Heart left ventricle (tissue), 16 donors: ENCODE measurements at regions not wholly inside any gene's neighbourhood (a gene's known extent, or its start where the extent isn't known, plus 50 kb on each side); places are given as distances from the start of the nearest gene placed in this dataset.

Source experiments
- ATAC-seq, 4 donors: fragments of 200-7000 bp; cut with Tn5 transposase; one replicate each; pipeline ENCODE4 v1.9.1; 2020 to 2022; ENCODE audit warnings: moderate library complexity in 4 of 4, mild to moderate bottlenecking in 3 of 4, moderate number of reproducible peaks in 1 of 4
- DNase-seq, 5 donors: peaks; one replicate each; pipeline ENCODE4 v3.0.0-alpha.2; 2020
- H3K27ac ChIP-seq, 12 donors: fragments of 200-600 bp; sonication (generic) in 4 of 12; one replicate each; pipeline versions ENCODE4 v1.5.0 to v1.8.0; 2016 to 2022; ENCODE audit warnings: mild to moderate bottlenecking in 2 of 12
- H3K27me3 ChIP-seq, 9 donors: fragments of 200-600 bp; sonication (generic) in 2 of 9; one replicate each; pipeline versions ENCODE4 v1.5.1 to v1.8.0; 2016 to 2022; ENCODE audit warnings: mild to moderate bottlenecking in 3 of 9
- H3K36me3 ChIP-seq, 9 donors: fragments of 200-600 bp; sonication (generic) in 2 of 9; one replicate each; pipeline versions ENCODE4 v1.5.0 to v1.8.0; 2018 to 2022; ENCODE audit warnings: mild to moderate bottlenecking in 2 of 9
- H3K4me1 ChIP-seq, 12 donors: fragments of 200-600 bp; sonication (generic) in 4 of 12; one replicate each; pipeline versions ENCODE4 v1.5.0 to v1.8.0; 2016 to 2022; ENCODE audit warnings: mild to moderate bottlenecking in 3 of 12
- H3K4me3 ChIP-seq, 12 donors: fragments of 200-600 bp; sonication (generic) in 4 of 12; one replicate each; pipeline versions ENCODE4 v1.5.0 to v1.8.0; 2017 to 2022; ENCODE audit warnings: mild to moderate bottlenecking in 9 of 12, moderate library complexity in 4 of 12
- H3K9me3 ChIP-seq, 12 donors: fragments of 200-600 bp; sonication (generic) in 4 of 12; one replicate each; pipeline versions ENCODE4 v1.5.0 to v1.8.0; 2016 to 2022; ENCODE audit warnings: mild to moderate bottlenecking in 1 of 12
- CTCF ChIP-seq, 12 donors: fragments of 200-600 bp; sonication (generic) in 4 of 12; IDR thresholded peaks; one replicate each; pipeline versions ENCODE4 v1.5.0 to v1.8.0; 2018 to 2022; ENCODE audit warnings: antibody characterized with exemption in 12 of 12, mild to moderate bottlenecking in 5 of 12
- POLR2A ChIP-seq, 2 donors: fragments of 450-650 bp; IDR thresholded peaks; one replicate each; pipeline ENCODE4 v1.6.1; 2017; ENCODE audit warnings: antibody characterized with exemption in 2 of 2, mild to moderate bottlenecking in 2 of 2, moderate library complexity in 2 of 2
- WGBS, 4 donors: extraction: QIAGEN DNeasy Blood & Tissue Kit in 2 of 4; methylation state at CpG; one replicate each; pipeline versions ENCODE4 v1.1.5 to v1.1.7; 2013 to 2018; 5-methylcytosine and 5-hydroxymethylcytosine counted together
- intact Hi-C, 10 donors: fragments of 100-400 bp; cut with DNase I; formaldehyde crosslinking; loops; one replicate each; pipeline versions ENCODE4 v1.11.1 to v1.14.2; 2022
- donor health status: ischemic (EF 13 %, LVEDD 7.1; RV severe dilation, severe dysfunction).
- donor health status: healthy with polysubstance abuse.
- donor health status: DM: no; HTN: yes; CAD: no.
- donor health status: DM: no; HTN: no; CAD: no.
- donor health status: ischemic (EF 25% LVEDD 6.9; RV normal size, moderate dysfunction).
- donor health status: ischemic (EF 25% LVEDD 5.7; RV mildly dilated, moderate dysfunction).
- donor health status: healthy.
- donor health status: DM: yes; HTN: yes; CAD: no.
- donor health status: ischemic (EF 35%, LVEDD 5.7; RV mildly dilated, moderate dysfunction).
- donor health status: nonischemic (EF 11% LVEDD 7.7; RV severe dilation, severe dysfunction).
- donor health status: DM: yes; HTN: yes; CAD: no.
- donor health status: PGD.
- donor health status: ischemic (EF 29% LVEDD 5.4; RV normal size, mild dysfunction).
- donor health status: nonischemic (EF 23%, LVEDD 6.1; RV moderate dilation, normal function).

- no peak overlapping the region for H3K4me3 ChIP-seq
- H3K27me3 ChIP-seq, result no peaks in the 10 kb centered on the region
- H3K27ac ChIP-seq, result no peak overlapping the region
- 90 to 96% (median 93%) methylated on average over 1 of the region's 1 CpG for WGBS, 4 donors
- no peaks in the 10 kb centered on the region for H3K9me3 ChIP-seq
- no peak for TF ChIP-seq CTCF (IDR thresholded peaks at IDR 0.05)
- no peak for TF ChIP-seq POLR2A (IDR thresholded peaks at IDR 0.05)
- H3K36me3 ChIP-seq, result no peaks in the 10 kb centered on the region
- DNase-seq, result no peak
- ATAC-seq, result no peak
- peaks cover 0 to 12% (median 0%) of the 10 kb centered on the region in 12 donors for H3K4me1 ChIP-seq
- intact Hi-C loops, result loop anchor here in 6 of 10 donors (5.0 to 10.0 kb wide), 6 partner anchors 105 to 775 kb away; no protein-coding TSS in a partner anchor
Observed at GRCh38 chr11:128179512-128179911, 407.8 kb downstream of the ETS1 start.

DNA sequence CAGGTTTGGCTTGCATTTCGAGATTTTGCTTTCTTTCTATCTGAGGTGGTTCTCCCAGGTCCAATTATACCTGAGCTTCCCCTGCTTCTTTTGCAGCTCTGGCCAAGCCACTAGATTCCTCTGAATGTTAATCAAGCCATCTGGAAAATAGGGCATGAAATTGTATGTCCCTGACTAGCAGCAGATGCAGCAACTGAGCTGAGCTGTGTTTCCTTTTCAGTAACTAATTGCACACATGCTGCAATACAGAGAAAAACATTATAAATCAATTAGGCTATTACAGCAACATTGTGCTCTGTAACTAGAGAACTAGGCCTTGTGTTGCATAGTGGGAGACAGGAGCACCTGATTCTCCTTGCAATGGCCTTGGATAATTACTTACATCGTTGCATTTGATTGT lies 408.3 kb downstream of the ETS1 start:
- TF ChIP-seq POLR2A (IDR thresholded peaks at IDR 0.05), result no peak
- TF ChIP-seq CTCF (IDR thresholded peaks at IDR 0.05), result no peak
- no peaks in the 10 kb centered on the region for H3K36me3 ChIP-seq
- intact Hi-C loops, result loop anchor here in 6 of 10 donors (5.0 to 10.0 kb wide), 6 partner anchors 106 to 776 kb away; no protein-coding TSS in a partner anchor
- H3K4me3 ChIP-seq, result no peak overlapping the region
- peaks cover 0 to 12% (median 0%) of the 10 kb centered on the region in 12 donors for H3K4me1 ChIP-seq
- DNase-seq (no peak), ATAC-seq (no peak)
- no peaks in the 10 kb centered on the region for H3K27me3 ChIP-seq
- H3K27ac ChIP-seq, result no peak overlapping the region
- no peaks in the 10 kb centered on the region for H3K9me3 ChIP-seq
- WGBS, 4 donors, result 68 to 89% (median 80%) methylated on average over 2 of the region's 2 CpGs

DNA sequence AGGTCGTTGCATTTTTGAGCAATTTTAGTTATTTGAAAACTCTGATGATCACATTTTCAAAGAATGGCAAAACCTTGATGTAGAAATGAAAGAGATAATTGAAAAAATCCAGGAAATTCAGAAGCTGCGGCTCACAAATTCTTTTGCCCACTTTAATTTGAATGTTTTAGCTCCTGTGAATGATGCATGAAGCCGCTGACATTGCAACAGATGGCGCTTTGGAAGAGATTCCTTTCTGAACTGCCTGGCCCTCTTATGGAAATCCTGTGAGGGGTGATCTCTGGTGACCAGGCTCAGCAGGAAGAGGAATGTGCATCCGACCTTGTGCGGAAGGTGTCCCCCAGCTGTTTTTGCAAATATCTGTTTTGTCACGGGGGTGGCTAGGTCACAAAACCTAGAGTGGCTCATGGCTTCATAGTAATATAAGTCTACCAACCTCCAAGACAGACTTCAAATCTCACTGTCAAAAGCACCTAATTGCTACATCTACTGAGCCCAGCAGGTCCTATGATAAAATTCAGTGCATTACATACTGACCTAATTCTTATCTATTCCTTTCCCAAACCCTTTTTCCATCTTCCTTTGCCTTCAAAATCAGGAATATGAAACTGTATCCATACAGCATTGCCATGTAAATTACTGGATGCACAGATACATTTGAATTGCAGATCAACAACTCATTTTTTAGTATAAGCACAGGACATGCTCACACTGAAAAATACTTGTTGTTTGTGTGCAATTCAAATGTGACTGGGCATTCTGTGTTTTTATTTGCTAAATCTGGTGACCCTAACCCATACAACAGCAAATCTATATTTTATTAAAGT lies 412.7 kb downstream of the ETS1 start:
- Histone ChIP-seq H3K9me3 (no peaks in the 10 kb centered on the region), H3K27me3 (peaks cover 0 to under 1% (median 0%) of the 10 kb centered on the region in 9 donors), H3K36me3 (no peaks in the 10 kb centered on the region), H3K4me3 (no peak overlapping the region), H3K27ac (no peak overlapping the region), H3K4me1 (peaks cover 0 to 8% (median 0%) of the 10 kb centered on the region in 12 donors)
- TF ChIP-seq CTCF (IDR thresholded peaks at IDR 0.05) (no peak), POLR2A (IDR thresholded peaks at IDR 0.05) (no peak)
- no peak for ATAC-seq
- DNase-seq, result no peak
- WGBS, 4 donors, result 57 to 68% (median 64%) methylated on average over 7 of the region's 7 CpGs
- intact Hi-C loops, result loop anchor here in 9 of 10 donors (5.0 to 10.0 kb wide), 9 partner anchors 110 to 780 kb away; no protein-coding TSS in a partner anchor
